ENCODE measurements at regions not wholly inside any gene's neighbourhood (a gene's known extent, or its start where the extent isn't known, plus 50 kb on each side); places are given as distances from the start of the nearest gene placed in this dataset.

GRCh38 chr6:96345501-96345900 is 176.1 kb upstream of the UFL1 start:
- TF ChIP-seq CTCF (IDR thresholded peaks at IDR 0.05) (no peak), SIN3A (IDR thresholded peaks at IDR 0.05; ENCODE audit: borderline replicate concordance, insufficient read depth, low read depth, low read length) (no peak), REST (IDR thresholded peaks at IDR 0.05; ENCODE audit: insufficient read depth in 1 of 2, low read depth in 2 of 2, low read length in 1 of 2) (no peak), POLR2AphosphoS5 (IDR thresholded peaks at IDR 0.05; ENCODE audit: low read depth, low read length) (no peak), TCF7L2 (IDR thresholded peaks at IDR 0.05; ENCODE audit: low read depth, low read length) (no peak)

Measured in Panc1 (cell line).